ENCODE measurements at regions not wholly inside any gene's neighbourhood (a gene's known extent, or its start where the extent isn't known, plus 50 kb on each side); places are given as distances from the start of the nearest gene placed in this dataset.

- no peak for DNase-seq
Observed at GRCh38 chr3:43178891-43179366, 73.0 kb upstream of the POMGNT2 start.

- DNase-seq: no peak
Observed at GRCh38 chr3:43177085-43177484, 71.2 kb upstream of the POMGNT2 start.

GRCh38 chr3:43176666-43177065, 70.8 kb upstream of the POMGNT2 start:
- peak; percentile 57 for DNase-seq

- DNase-seq: no peak
Observed at GRCh38 chr3:43175541-43175940, 69.7 kb upstream of the POMGNT2 start.

GRCh38 chr3:43173949-43174348, 68.1 kb upstream of the POMGNT2 start:
- DNase-seq: no peak

- DNase-seq: peak; percentile 10
Observed at GRCh38 chr3:43171748-43172147, 65.9 kb upstream of the POMGNT2 start.

GRCh38 chr3:43170553-43170952, 64.7 kb upstream of the POMGNT2 start:
- DNase-seq: no peak

GRCh38 chr3:43169987-43170386, 64.1 kb upstream of the POMGNT2 start:
- no peak for DNase-seq

GRCh38 chr3:43166406-43166805, 60.5 kb upstream of the POMGNT2 start:
- no peak for DNase-seq

GRCh38 chr3:43165786-43166185, 59.9 kb upstream of the POMGNT2 start:
- DNase-seq: no peak

GRCh38 chr3:43163895-43164493, 58.1 kb upstream of the POMGNT2 start:
- DNase-seq: no peak

GRCh38 chr3:43162230-43163084, 56.6 kb upstream of the POMGNT2 start:
- no peak for DNase-seq

- no peak for DNase-seq
Observed at GRCh38 chr3:43161684-43162229, 55.9 kb upstream of the POMGNT2 start.

- no peak for DNase-seq
Observed at GRCh38 chr3:43160664-43161063, 54.8 kb upstream of the POMGNT2 start.

- no peak for DNase-seq
Observed at GRCh38 chr3:43159876-43160255, 54.0 kb upstream of the POMGNT2 start.

- no peak for DNase-seq
Observed at GRCh38 chr3:43159131-43159875, 53.4 kb upstream of the POMGNT2 start.

- DNase-seq: no peak
Observed at GRCh38 chr3:43156812-43157455, 51.1 kb upstream of the POMGNT2 start.

GRCh38 chr3:43155464-43156121, 49.7 kb upstream of the POMGNT2 start:
- peak; percentile 16 for DNase-seq

Data from NCI-H446 treated with DMSO at 0.1 percent for 48 hours (cell line).